ENCODE measurements at regions not wholly inside any gene's neighbourhood (a gene's known extent, or its start where the extent isn't known, plus 50 kb on each side); places are given as distances from the start of the nearest gene placed in this dataset.
"Not testable (repeated sequence)": the region's sequence is repeated elsewhere in the genome, so short reads cannot be mapped to it uniquely, and the experiment has no call there.

DNA sequence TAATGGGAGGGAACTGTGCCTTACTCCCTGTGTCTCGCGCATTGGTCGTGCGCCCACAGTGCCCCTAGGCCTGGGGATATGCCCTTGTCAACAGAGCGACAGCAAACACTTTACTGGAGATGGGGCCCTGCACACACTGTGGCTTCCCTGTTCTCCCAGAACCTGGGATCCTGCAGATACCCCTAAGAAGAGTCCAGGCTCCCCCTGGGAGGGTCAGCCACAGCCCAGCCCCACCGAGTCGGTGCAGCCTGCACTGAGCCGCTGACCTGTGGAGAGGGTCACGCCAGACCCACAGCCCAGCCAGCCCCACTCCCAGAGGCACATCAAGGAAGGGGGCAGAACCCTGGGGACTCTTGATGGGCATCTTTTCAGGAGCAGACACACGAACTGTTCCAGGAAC is 480.3 kb downstream of the TMEM121 start:
- not testable (repeated sequence) for TF ChIP-seq PPARA (CRISPR knock-in tag; IDR thresholded peaks at IDR 0.05; ENCODE audit: borderline replicate concordance); POU6F1 (CRISPR knock-in tag; IDR thresholded peaks at IDR 0.05; ENCODE audit: borderline replicate concordance, low read depth); ZNF70 (CRISPR knock-in tag; IDR thresholded peaks at IDR 0.05); ZFP3 (CRISPR knock-in tag; IDR thresholded peaks at IDR 0.05); ESRRG (CRISPR knock-in tag; IDR thresholded peaks at IDR 0.05); TOX (CRISPR knock-in tag; IDR thresholded peaks at IDR 0.05; ENCODE audit: borderline replicate concordance)
- TF ChIP-seq, protein P1, sequence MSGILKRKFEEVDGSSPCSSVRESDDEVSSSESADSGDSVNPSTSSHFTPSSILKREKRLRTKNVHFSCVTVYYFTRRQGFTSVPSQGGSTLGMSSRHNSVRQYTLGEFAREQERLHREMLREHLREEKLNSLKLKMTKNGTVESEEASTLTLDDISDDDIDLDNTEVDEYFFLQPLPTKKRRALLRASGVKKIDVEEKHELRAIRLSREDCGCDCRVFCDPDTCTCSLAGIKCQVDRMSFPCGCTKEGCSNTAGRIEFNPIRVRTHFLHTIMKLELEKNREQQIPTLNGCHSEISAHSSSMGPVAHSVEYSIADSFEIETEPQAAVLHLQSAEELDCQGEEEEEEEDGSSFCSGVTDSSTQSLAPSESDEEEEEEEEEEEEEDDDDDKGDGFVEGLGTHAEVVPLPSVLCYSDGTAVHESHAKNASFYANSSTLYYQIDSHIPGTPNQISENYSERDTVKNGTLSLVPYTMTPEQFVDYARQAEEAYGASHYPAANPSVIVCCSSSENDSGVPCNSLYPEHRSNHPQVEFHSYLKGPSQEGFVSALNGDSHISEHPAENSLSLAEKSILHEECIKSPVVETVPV (CRISPR knock-in tag; IDR thresholded peaks at IDR 0.05): not testable (repeated sequence)
